Kidney (tissue), 13 donors: ENCODE measurements at regions not wholly inside any gene's neighbourhood (a gene's known extent, or its start where the extent isn't known, plus 50 kb on each side); places are given as distances from the start of the nearest gene placed in this dataset.

ENCODE experiments used
- DNase-seq, 5 donors: peaks; one replicate each; pipeline ENCODE4 v3.0.0-alpha.2; 2013 to 2020
- FAIRE-seq: peaks from 2 replicates; lab custom pipeline; 2012; peaks lifted over from hg19 to GRCh38; lab: Jason Lieb, UNC
- H3K27ac ChIP-seq, 2 donors: one replicate each; pipeline ENCODE4 v1.7.0; 2013; ENCODE audit warnings: low read depth in 2 of 2, low read length in 2 of 2, inconsistent platforms in 1 of 2
- H3K27me3 ChIP-seq: one replicate; pipeline ENCODE4 v1.7.1; 2013; ENCODE audit warnings: low read length, inconsistent platforms; ENCODE audit not compliant: control insufficient read depth, insufficient read depth
- H3K36me3 ChIP-seq, 3 donors: one replicate each; pipeline versions ENCODE4 v1.7.0 to v1.7.1; 2013; ENCODE audit warnings: low read length in 3 of 3, control low read depth in 1 of 3, inconsistent platforms in 1 of 3; ENCODE audit not compliant: insufficient read depth in 3 of 3, control insufficient read depth in 2 of 3
- H3K4me1 ChIP-seq, 3 donors: one replicate each; pipeline versions ENCODE4 v1.7.0 to v1.7.1; 2013; ENCODE audit warnings: low read length in 3 of 3, inconsistent platforms in 1 of 3, low read depth in 1 of 3; ENCODE audit not compliant: control insufficient read depth in 2 of 3, insufficient read depth in 2 of 3
- H3K4me3 ChIP-seq, 3 donors: one replicate each; pipeline versions ENCODE4 v1.7.0 to v1.8.1; 2013; ENCODE audit warnings: low read length in 3 of 3, control low read depth in 1 of 3, inconsistent platforms in 1 of 3
- H3K9ac ChIP-seq, 3 donors: one replicate each; pipeline versions ENCODE4 v1.7.0 to v1.7.1; 2013; ENCODE audit warnings: low read length in 3 of 3, control low read depth in 1 of 3, inconsistent platforms in 1 of 3
- H3K9me3 ChIP-seq, 3 donors: one replicate each; pipeline versions ENCODE4 v1.7.0 to v1.7.1; 2013; ENCODE audit warnings: low read length in 3 of 3, control low read depth in 1 of 3, inconsistent platforms in 1 of 3; ENCODE audit not compliant: control insufficient read depth in 2 of 3, insufficient read depth in 1 of 3
- intact Hi-C: fragments of 100-400 bp; cut with DNase I; formaldehyde crosslinking; loops from one replicate; pipeline ENCODE4 v1.11.1; 2022
- TF ChIP-seq, protein P1 (sequence below): IDR thresholded peaks from 3 replicates; pipeline ENCODE4 v1.5.1; 2012; ENCODE audit warnings: mild to moderate bottlenecking, moderate library complexity, borderline replicate concordance; ENCODE audit not compliant: insufficient read depth; ENCODE audit errors: extremely low read depth
- donor health status: control.
- donor health status: control.
- donor health status: control.
- donor health status: control.
- donor health status: control.
- donor health status: DM: yes; HTN: yes; CAD: no.
- donor health status: Normal renal cell carcinoma (clear cell type).

DNA sequence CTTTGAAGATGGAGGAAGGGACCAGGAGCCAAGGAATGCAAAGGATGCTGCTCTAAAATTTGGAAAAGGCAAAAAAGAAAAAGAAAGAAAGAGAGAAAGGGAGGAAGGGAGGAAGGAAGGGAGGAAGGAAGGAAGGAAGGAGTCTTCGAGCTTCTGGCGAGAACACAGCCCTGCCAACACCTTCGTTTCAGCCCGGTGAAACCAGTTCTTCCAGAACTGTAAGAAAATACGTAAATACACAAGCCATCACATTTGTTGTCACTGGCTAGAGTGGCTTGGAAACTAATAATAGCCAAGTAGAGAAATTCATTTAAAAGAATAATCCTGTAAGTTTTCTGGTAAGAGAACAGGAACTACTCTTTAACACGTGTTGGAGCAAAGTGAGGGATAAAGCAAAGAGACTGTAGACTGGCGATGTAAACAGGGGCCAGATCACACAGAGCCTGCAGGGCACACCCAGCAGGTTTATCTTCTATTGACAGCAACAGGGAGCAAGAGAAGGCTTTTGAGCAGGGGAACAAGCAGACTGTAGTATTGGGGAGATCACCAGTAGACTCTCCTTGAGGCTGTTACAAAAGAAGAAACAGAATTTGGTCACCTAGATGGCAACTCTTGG is 188.7 kb upstream of the MPHOSPH6 start:
- H3K4me3 ChIP-seq, result no peak overlapping the region
- no peak for FAIRE-seq
- no peaks in the 10 kb centered on the region for H3K36me3 ChIP-seq
- H3K9me3 ChIP-seq, result no peaks in the 10 kb centered on the region
- no peaks in the 10 kb centered on the region for H3K4me1 ChIP-seq
- no peak for DNase-seq
- H3K9ac ChIP-seq, result no peak overlapping the region
- intact Hi-C loops, result no loop called here
- no peak overlapping the region for H3K27ac ChIP-seq
- TF ChIP-seq, protein P1, sequence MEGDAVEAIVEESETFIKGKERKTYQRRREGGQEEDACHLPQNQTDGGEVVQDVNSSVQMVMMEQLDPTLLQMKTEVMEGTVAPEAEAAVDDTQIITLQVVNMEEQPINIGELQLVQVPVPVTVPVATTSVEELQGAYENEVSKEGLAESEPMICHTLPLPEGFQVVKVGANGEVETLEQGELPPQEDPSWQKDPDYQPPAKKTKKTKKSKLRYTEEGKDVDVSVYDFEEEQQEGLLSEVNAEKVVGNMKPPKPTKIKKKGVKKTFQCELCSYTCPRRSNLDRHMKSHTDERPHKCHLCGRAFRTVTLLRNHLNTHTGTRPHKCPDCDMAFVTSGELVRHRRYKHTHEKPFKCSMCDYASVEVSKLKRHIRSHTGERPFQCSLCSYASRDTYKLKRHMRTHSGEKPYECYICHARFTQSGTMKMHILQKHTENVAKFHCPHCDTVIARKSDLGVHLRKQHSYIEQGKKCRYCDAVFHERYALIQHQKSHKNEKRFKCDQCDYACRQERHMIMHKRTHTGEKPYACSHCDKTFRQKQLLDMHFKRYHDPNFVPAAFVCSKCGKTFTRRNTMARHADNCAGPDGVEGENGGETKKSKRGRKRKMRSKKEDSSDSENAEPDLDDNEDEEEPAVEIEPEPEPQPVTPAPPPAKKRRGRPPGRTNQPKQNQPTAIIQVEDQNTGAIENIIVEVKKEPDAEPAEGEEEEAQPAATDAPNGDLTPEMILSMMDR, result no peak
- no peaks in the 10 kb centered on the region for H3K27me3 ChIP-seq

DNA sequence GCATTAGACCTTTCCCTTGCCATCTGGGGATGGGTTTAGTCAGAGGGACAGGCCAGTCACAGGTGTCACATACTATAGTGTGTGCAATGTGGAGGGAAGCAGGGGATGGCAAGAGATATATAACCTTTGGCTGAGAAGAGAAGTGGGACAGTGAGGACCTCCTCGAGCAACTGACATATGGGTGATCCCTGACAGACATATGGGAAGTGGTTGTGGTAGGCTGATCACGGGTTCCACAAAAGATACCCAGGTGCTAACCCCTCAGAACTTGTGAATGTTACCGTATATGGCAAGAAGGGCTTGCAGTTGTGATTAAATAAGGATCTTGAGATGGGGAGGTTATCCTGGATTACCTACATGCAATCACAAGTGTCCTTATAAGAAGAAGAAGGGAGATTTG is 188.1 kb upstream of the MPHOSPH6 start:
- Histone ChIP-seq H3K9me3 (no peaks in the 10 kb centered on the region), H3K4me3 (no peak overlapping the region), H3K36me3 (no peaks in the 10 kb centered on the region), H3K27ac (no peak overlapping the region), H3K27me3 (no peaks in the 10 kb centered on the region), H3K9ac (no peak overlapping the region), H3K4me1 (no peaks in the 10 kb centered on the region)
- TF ChIP-seq, protein P1, result no peak
- no peak for DNase-seq
- FAIRE-seq, result no peak
- intact Hi-C loops, result no loop called here

DNA sequence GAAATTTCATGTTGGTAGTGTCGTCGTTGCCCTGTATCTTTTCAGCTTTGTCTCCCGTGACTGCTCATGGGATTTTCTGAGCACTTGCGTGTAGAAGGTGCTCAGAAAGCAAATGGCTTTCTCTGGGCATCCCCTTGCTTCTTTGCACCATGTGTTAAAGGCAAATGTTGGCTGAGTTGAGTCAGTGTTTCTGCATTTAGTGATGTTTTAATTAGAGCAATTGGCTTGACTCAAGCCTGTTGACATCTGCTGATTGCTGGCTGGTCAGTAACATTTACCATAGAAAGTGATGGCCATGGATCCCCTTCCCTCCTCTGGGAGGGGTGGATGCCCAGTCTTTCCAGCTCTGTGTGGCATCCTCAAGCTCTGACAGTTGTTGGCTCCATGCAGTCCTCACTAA is 187.2 kb upstream of the MPHOSPH6 start:
- H3K27me3 ChIP-seq, result no peaks in the 10 kb centered on the region
- H3K36me3 ChIP-seq, result no peaks in the 10 kb centered on the region
- H3K4me1 ChIP-seq, result no peaks in the 10 kb centered on the region
- intact Hi-C loops, result no loop called here
- H3K27ac ChIP-seq, result no peak overlapping the region
- no peaks in the 10 kb centered on the region for H3K9me3 ChIP-seq
- no peak overlapping the region for H3K4me3 ChIP-seq
- no peak for DNase-seq
- no peak overlapping the region for H3K9ac ChIP-seq
- TF ChIP-seq, protein P1, result no peak
- FAIRE-seq, result no peak

DNA sequence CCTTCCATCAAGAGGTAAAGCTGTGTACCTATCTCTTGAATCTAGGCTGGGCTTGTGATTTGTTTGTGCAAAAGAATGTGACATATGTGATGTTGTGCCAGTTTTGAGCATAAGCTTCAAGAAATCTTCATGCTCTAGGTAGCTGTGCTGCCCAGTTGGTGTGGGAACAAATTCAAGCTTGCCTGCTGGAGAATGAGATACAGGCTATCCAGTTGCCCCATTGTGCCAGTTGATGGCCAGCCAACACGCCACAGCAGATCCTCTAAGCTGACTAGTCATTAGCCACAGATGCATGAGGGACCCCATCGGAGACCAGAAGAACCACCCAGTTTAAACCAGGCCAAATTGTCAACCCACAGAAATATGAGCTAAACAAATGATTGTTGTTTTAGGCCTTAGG is 180.5 kb upstream of the MPHOSPH6 start:
- no peaks in the 10 kb centered on the region for H3K36me3 ChIP-seq
- H3K9me3 ChIP-seq, result no peaks in the 10 kb centered on the region
- H3K9ac ChIP-seq, result no peak overlapping the region
- TF ChIP-seq, protein P1, result no peak
- intact Hi-C loops, result no loop called here
- DNase-seq (no peak), FAIRE-seq (no peak)
- no peak overlapping the region for H3K4me3 ChIP-seq
- H3K27ac ChIP-seq, result no peak overlapping the region
- H3K27me3 ChIP-seq, result no peaks in the 10 kb centered on the region
- no peaks in the 10 kb centered on the region for H3K4me1 ChIP-seq
